Transverse colon (tissue), 4 donors: ENCODE measurements at regions not wholly inside any gene's neighbourhood (a gene's known extent, or its start where the extent isn't known, plus 50 kb on each side); places are given as distances from the start of the nearest gene placed in this dataset.

Source experiments
- DNase-seq: peaks from one replicate; pipeline ENCODE4 v3.0.0-alpha.2; 2019
- H3K27ac ChIP-seq, 4 donors: fragments of 200-600 bp; sonication (generic); 2 replicates each; pipeline ENCODE4 v1.5.1; 2016 to 2018; ENCODE audit warnings: inconsistent platforms in 4 of 4
- H3K27me3 ChIP-seq: fragments of 200-600 bp; sonication (generic); 2 replicates; pipeline ENCODE4 v1.5.1; 2017; ENCODE audit warnings: inconsistent platforms
- H3K36me3 ChIP-seq, 4 donors: fragments of 200-600 bp; sonication (generic); 2 replicates each; pipeline ENCODE4 v1.5.1; 2017 to 2019; ENCODE audit warnings: inconsistent platforms in 4 of 4
- H3K4me1 ChIP-seq, 4 donors: fragments of 200-600 bp; sonication (generic); 2 replicates each; pipeline ENCODE4 v1.5.1; 2017 to 2020; ENCODE audit warnings: inconsistent platforms in 4 of 4
- H3K4me3 ChIP-seq, 4 donors: fragments of 200-600 bp; sonication (generic); 1 replicate in 1 of 4; 2 replicates in 3 of 4; pipeline versions ENCODE4 v1.5.1 to v1.6.1; 2017 to 2019; ENCODE audit warnings: inconsistent platforms in 4 of 4
- H3K9me3 ChIP-seq, 2 donors: fragments of 200-600 bp; sonication (generic); 2 replicates each; pipeline ENCODE4 v1.5.1; 2017 to 2019; ENCODE audit warnings: inconsistent platforms in 2 of 2
- CTCF ChIP-seq, 5 experiments: fragments of 200-600 bp in 3 of 5; fragments of 450-650 bp in 2 of 5; sonication (generic) in 3 of 5; IDR thresholded peaks; 1 replicate in 2 of 5; 2 replicates in 3 of 5; pipeline ENCODE4 v1.5.1; 2016 to 2017; ENCODE audit warnings: antibody characterized with exemption in 5 of 5, inconsistent platforms in 3 of 5, mild to moderate bottlenecking in 2 of 5, moderate library complexity in 1 of 5
- EP300 ChIP-seq: sonication (generic); formaldehyde crosslinking; IDR thresholded peaks from one replicate; pipeline ENCODE4 v1.6.1; 2017; ENCODE audit warnings: antibody characterized with exemption, low read depth
- POLR2A ChIP-seq: fragments of 450-650 bp; IDR thresholded peaks from one replicate; pipeline ENCODE4 v1.6.1; 2016; ENCODE audit warnings: antibody characterized with exemption, mild to moderate bottlenecking, moderate library complexity
- POLR2AphosphoS5 ChIP-seq, 3 donors: sonication (generic); formaldehyde crosslinking; IDR thresholded peaks; one replicate each; pipeline ENCODE4 v1.6.1; 2016; ENCODE audit warnings: antibody characterized with exemption in 3 of 3
- WGBS, 2 donors: methylation state at CpG; one replicate each; pipeline ENCODE4 v1.1.5; 2018; ENCODE audit warnings: low coverage in 1 of 2; 5-methylcytosine and 5-hydroxymethylcytosine counted together
- in situ Hi-C, 4 donors: fragments of 200-750 bp; cut with MboI; loops; one replicate each; pipeline versions ENCODE4 v1.15.0 to v1.15.1; 2017; ENCODE audit warnings: low sequenced_read_pairs in 3 of 4, low pct_ligation_motif_present in 1 of 4, low pct_unique_long_range_greater_than_20kb in 1 of 4
- intact Hi-C: fragments of 100-400 bp; cut with DNase I; formaldehyde crosslinking; loops from one replicate; pipeline ENCODE4 v1.15.1; 2023; ENCODE audit warnings: low total_unique reads

DNA sequence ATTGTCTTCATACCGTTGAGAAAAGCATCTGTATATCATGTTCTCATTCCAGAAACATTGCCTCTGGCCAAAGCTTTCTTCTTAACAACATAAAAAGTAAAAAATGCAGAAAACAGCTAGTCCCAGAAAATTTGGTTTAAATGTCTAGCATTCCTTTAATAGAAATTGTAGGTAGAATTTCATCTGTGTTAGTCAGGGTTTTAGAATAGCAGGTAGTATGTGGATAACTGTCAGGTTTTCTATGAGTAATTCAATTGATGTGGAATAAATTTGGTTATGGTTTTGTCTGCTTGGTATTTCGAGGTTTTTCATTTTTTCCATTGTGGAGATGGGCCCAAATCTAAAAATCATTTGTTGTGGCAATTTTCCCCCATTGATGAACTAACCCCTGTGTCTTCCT lies 616.7 kb downstream of the KCNJ2 start:
- Histone ChIP-seq H3K9me3 (no peaks in the 10 kb centered on the region), H3K4me3 (no peak overlapping the region), H3K27me3 (no peaks in the 10 kb centered on the region), H3K27ac (no peak overlapping the region), H3K36me3 (no peaks in the 10 kb centered on the region), H3K4me1 (no peaks in the 10 kb centered on the region)
- DNase-seq: no peak
- 70 to 94% methylated on average over 2 of the region's 2 CpGs for WGBS, 2 donors
- intact Hi-C loops: no loop called here
- in situ Hi-C loops: no loop called here
- TF ChIP-seq POLR2A (no peak), CTCF (IDR thresholded peaks at IDR 0.05) (no peak), POLR2AphosphoS5 (IDR thresholded peaks at IDR 0.05) (no peak), EP300 (no peak)

DNA sequence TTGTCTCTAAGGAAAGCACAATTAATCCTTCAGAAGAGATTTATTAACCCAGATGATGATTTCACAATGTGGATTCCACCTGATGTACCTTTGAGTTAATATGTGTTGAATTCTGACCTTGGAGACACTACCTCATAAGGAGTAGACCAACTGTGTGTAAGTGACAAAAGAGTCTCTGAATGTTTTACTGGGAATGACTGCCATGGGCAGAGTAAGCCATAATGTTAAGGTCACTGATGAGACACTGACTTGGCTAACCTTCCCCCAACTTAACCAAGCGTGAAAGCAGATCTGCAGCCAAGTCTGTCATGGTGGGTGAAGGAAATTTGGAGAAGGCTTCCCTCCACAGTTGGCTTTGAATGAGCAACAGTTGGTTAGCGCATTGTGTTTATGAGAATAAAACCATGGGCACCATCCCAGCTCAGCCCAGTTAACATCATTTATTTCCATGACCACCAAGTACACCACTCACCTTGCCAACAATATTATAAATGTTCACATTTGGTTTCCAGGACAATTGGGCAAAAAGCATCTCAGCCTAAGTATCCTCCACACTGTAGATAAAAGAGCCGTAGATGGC lies 618.5 kb downstream of the KCNJ2 start:
- Histone ChIP-seq H3K27ac (no peak overlapping the region), H3K9me3 (no peaks in the 10 kb centered on the region), H3K4me3 (no peak overlapping the region), H3K36me3 (no peaks in the 10 kb centered on the region), H3K27me3 (no peaks in the 10 kb centered on the region), H3K4me1 (no peaks in the 10 kb centered on the region)
- no peak for TF ChIP-seq POLR2A
- TF ChIP-seq CTCF (IDR thresholded peaks at IDR 0.05): no peak
- TF ChIP-seq POLR2AphosphoS5 (IDR thresholded peaks at IDR 0.05): no peak
- TF ChIP-seq EP300: no peak
- WGBS, 2 donors: 83 to 95% methylated on average over 2 to 3 of the region's 3 CpGs
- no peak for DNase-seq
- intact Hi-C loops: no loop called here
- in situ Hi-C loops: no loop called here

GRCh38 chr17:70791748-70792443 lies 622.6 kb downstream of the KCNJ2 start:
- intact Hi-C loops: no loop called here
- in situ Hi-C loops: no loop called here
- TF ChIP-seq POLR2A: no peak
- TF ChIP-seq EP300: no peak

GRCh38 chr17:70794738-70795137 lies 625.4 kb downstream of the KCNJ2 start:
- H3K27ac ChIP-seq: no peak overlapping the region
- H3K36me3 ChIP-seq: no peaks in the 10 kb centered on the region
- in situ Hi-C loops: no loop called here
- intact Hi-C loops: no loop called here
- WGBS, 2 donors: 73 to 79% methylated on average over 1 of the region's 1 CpG
- no peak for DNase-seq
- H3K9me3 ChIP-seq: no peaks in the 10 kb centered on the region
- no peaks in the 10 kb centered on the region for H3K27me3 ChIP-seq
- no peak overlapping the region for H3K4me3 ChIP-seq
- TF ChIP-seq POLR2AphosphoS5 (IDR thresholded peaks at IDR 0.05) (no peak), POLR2A (no peak), CTCF (IDR thresholded peaks at IDR 0.05) (no peak), EP300 (no peak)
- H3K4me1 ChIP-seq: no peaks in the 10 kb centered on the region

More at GRCh38 chr17:70791748-70792443, 622.6 kb downstream of the KCNJ2 start:
- Histone ChIP-seq H3K4me3 (no peak overlapping the region), H3K9me3 (no peaks in the 10 kb centered on the region), H3K27me3 (no peaks in the 10 kb centered on the region), H3K4me1 (no peaks in the 10 kb centered on the region), H3K36me3 (no peaks in the 10 kb centered on the region), H3K27ac (no peak overlapping the region)
- WGBS, 2 donors: 86 to 91% methylated on average over 3 to 5 of the region's 5 CpGs
- no peak for DNase-seq
